ENCODE measurements at regions not wholly inside any gene's neighbourhood (a gene's known extent, or its start where the extent isn't known, plus 50 kb on each side); places are given as distances from the start of the nearest gene placed in this dataset.

DNA sequence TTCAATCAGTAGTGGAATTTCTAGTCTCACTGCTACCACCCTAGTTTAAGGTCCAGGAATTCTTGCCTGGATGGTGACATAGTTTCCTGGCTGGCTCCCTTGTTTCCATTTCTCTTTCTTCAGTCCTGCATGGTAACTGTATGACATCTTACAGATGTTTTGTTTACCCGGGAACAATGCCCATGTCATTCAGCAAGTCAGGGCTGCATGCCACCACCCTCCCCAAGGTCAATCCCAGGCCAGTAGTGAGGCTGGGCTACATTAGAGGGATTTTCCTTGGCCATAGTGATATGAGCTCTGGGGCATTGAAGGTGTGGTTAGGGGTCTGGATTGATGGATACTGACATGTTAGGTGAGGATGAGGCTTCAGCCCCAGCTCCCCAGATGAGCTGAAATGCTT, 114.9 kb upstream of the E2F8 start:
- no peak overlapping the region for H3K27ac ChIP-seq (ENCODE audit: low read depth, low read length, poor library complexity, severe bottlenecking)
- BruUV-seq (replicated peaks) = no TSS peak
- no peaks in the 10 kb centered on the region for H3K9me3 ChIP-seq (ENCODE audit: low read depth, low read length, poor library complexity, severe bottlenecking)
- H3K4me1 ChIP-seq (ENCODE audit: insufficient read depth, low read length, poor library complexity, severe bottlenecking) = no peaks in the 10 kb centered on the region
- ChIA-PET CTCF (no interaction called here), POLR2A (ENCODE audit: low non-redundant PET) (no interaction called here)
- intact Hi-C loops (cut with micrococcal nuclease; ENCODE audit: unreplicated experiment) = no loop called here
- peaks cover 41% of the 10 kb centered on the region for H3K27me3 ChIP-seq (replicated peaks; ENCODE audit: insufficient read depth, low read depth, low read length, poor library complexity)
- no peaks in the 10 kb centered on the region for H3K36me3 ChIP-seq (ENCODE audit: insufficient read depth, low read length, poor library complexity, severe bottlenecking)
- DNase-seq (ENCODE audit: low spot score) = no peak
- no peak overlapping the region for H3K4me3 ChIP-seq (ENCODE audit: low read depth, low read length, poor library complexity, severe bottlenecking)
- no peak for TF ChIP-seq EZH2 (IDR thresholded peaks at IDR 0.05; ENCODE audit: borderline replicate concordance, low read depth, low read length, poor library complexity, severe bottlenecking)
- TF ChIP-seq, protein P1, sequence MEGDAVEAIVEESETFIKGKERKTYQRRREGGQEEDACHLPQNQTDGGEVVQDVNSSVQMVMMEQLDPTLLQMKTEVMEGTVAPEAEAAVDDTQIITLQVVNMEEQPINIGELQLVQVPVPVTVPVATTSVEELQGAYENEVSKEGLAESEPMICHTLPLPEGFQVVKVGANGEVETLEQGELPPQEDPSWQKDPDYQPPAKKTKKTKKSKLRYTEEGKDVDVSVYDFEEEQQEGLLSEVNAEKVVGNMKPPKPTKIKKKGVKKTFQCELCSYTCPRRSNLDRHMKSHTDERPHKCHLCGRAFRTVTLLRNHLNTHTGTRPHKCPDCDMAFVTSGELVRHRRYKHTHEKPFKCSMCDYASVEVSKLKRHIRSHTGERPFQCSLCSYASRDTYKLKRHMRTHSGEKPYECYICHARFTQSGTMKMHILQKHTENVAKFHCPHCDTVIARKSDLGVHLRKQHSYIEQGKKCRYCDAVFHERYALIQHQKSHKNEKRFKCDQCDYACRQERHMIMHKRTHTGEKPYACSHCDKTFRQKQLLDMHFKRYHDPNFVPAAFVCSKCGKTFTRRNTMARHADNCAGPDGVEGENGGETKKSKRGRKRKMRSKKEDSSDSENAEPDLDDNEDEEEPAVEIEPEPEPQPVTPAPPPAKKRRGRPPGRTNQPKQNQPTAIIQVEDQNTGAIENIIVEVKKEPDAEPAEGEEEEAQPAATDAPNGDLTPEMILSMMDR (conservative IDR thresholded peaks at IDR 0.05; ENCODE audit: low read depth, low read length) = no peak

- no peaks in the 10 kb centered on the region for H3K36me3 ChIP-seq (ENCODE audit: insufficient read depth, low read length, poor library complexity, severe bottlenecking)
- intact Hi-C loops (cut with micrococcal nuclease; ENCODE audit: unreplicated experiment) = no loop called here
- ChIA-PET CTCF (no interaction called here), POLR2A (ENCODE audit: low non-redundant PET) (no interaction called here)
- H3K4me3 ChIP-seq (ENCODE audit: low read depth, low read length, poor library complexity, severe bottlenecking) = no peak overlapping the region
- BruUV-seq (replicated peaks) = no TSS peak
- no peaks in the 10 kb centered on the region for H3K9me3 ChIP-seq (ENCODE audit: low read depth, low read length, poor library complexity, severe bottlenecking)
- no peaks in the 10 kb centered on the region for H3K4me1 ChIP-seq (ENCODE audit: insufficient read depth, low read length, poor library complexity, severe bottlenecking)
- no peak for DNase-seq (ENCODE audit: low spot score)
- H3K27ac ChIP-seq (ENCODE audit: low read depth, low read length, poor library complexity, severe bottlenecking) = no peak overlapping the region
- TF ChIP-seq EZH2 (IDR thresholded peaks at IDR 0.05; ENCODE audit: borderline replicate concordance, low read depth, low read length, poor library complexity, severe bottlenecking) = no peak
- TF ChIP-seq, protein P1 (conservative IDR thresholded peaks at IDR 0.05; ENCODE audit: low read depth, low read length) = no peak
- H3K27me3 ChIP-seq (replicated peaks; ENCODE audit: insufficient read depth, low read depth, low read length, poor library complexity) = peaks cover 53% of the 10 kb centered on the region
Measured at GRCh38 chr11:19353287-19353850, 112.6 kb upstream of the E2F8 start.

GRCh38 chr11:19352771-19353160, 112.0 kb upstream of the E2F8 start:
- Histone ChIP-seq H3K9me3 (ENCODE audit: low read depth, low read length, poor library complexity, severe bottlenecking) (no peaks in the 10 kb centered on the region), H3K27me3 (replicated peaks; ENCODE audit: insufficient read depth, low read depth, low read length, poor library complexity) (peaks cover 59% of the 10 kb centered on the region), H3K36me3 (ENCODE audit: insufficient read depth, low read length, poor library complexity, severe bottlenecking) (no peaks in the 10 kb centered on the region), H3K4me1 (ENCODE audit: insufficient read depth, low read length, poor library complexity, severe bottlenecking) (no peaks in the 10 kb centered on the region), H3K27ac (ENCODE audit: low read depth, low read length, poor library complexity, severe bottlenecking) (no peak overlapping the region), H3K4me3 (ENCODE audit: low read depth, low read length, poor library complexity, severe bottlenecking) (no peak overlapping the region)
- TF ChIP-seq EZH2 (IDR thresholded peaks at IDR 0.05; ENCODE audit: borderline replicate concordance, low read depth, low read length, poor library complexity, severe bottlenecking) = no peak
- TF ChIP-seq, protein P1 (conservative IDR thresholded peaks at IDR 0.05; ENCODE audit: low read depth, low read length) = no peak
- intact Hi-C loops (cut with micrococcal nuclease; ENCODE audit: unreplicated experiment) = no loop called here
- no peak for DNase-seq (ENCODE audit: low spot score)
- CTCF ChIA-PET = no interaction called here
- BruUV-seq (replicated peaks) = no TSS peak
- POLR2A ChIA-PET (ENCODE audit: low non-redundant PET) = no interaction called here

All from A673 (cell line).